Neural crest cell (in vitro differentiated cells): ENCODE measurements at regions not wholly inside any gene's neighbourhood (a gene's known extent, or its start where the extent isn't known, plus 50 kb on each side); places are given as distances from the start of the nearest gene placed in this dataset.

Experiments used
- DNase-seq: peaks from one replicate; pipeline ENCODE4 v3.0.0; 2021; ENCODE audit warnings: low read depth, mixed read lengths, low spot score
- H3K27ac Mint-ChIP-seq: one replicate; pipeline ENCODE4 v1.8.0; 2021; ENCODE audit warnings: mild to moderate bottlenecking, mixed read lengths; ENCODE audit not compliant: unreplicated experiment
- H3K27me3 Mint-ChIP-seq: 2 replicates; pipeline ENCODE4 v1.8.0; 2021; ENCODE audit warnings: low read depth, mild to moderate bottlenecking, mixed read lengths
- H3K36me3 Mint-ChIP-seq: 2 replicates; pipeline ENCODE4 v1.8.0; 2021; ENCODE audit warnings: low read depth, mild to moderate bottlenecking, mixed read lengths
- H3K4me1 Mint-ChIP-seq: 2 replicates; pipeline ENCODE4 v1.8.0; 2021; ENCODE audit warnings: mixed read lengths
- H3K4me3 Mint-ChIP-seq: one replicate; pipeline ENCODE4 v1.8.0; 2021; ENCODE audit warnings: mild to moderate bottlenecking, mixed read lengths
- H3K9me3 Mint-ChIP-seq: 2 replicates; pipeline ENCODE4 v1.8.0; 2021; ENCODE audit warnings: mixed read lengths
- CTCF ChIP-seq: fragments of 200-600 bp; sonication (generic); conservative IDR thresholded peaks from 2 replicates; pipeline ENCODE4 v1.5.0; 2021; ENCODE audit warnings: antibody characterized with exemption, mild to moderate bottlenecking

DNA sequence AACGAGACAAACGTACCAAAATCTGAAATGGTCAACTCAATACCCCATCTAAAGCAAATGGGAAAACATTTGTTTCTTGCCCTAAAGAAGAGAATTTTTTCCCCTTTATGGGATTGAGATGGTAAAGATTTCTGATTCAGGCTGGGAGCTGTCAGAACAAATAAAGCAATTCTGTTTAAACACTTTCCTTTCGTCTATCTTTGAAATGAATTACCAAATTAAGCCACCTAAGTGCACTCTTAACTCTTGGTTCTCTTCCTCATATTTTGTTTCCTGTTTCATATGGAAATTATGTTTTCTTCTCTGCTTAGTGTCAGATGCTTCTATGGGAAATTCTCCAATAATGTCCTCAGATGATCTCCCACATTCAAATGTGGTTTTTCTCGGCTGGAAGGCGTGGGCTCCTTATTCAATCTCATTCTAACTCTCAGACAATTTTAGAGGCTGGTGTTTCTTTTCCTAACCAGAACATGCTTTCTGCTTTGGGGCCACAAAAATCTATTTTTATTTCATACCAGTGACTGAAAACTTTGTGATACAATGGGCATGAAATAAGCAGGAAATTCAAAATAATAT lies 50.3 kb upstream of the HPF1 start:
- no peak overlapping the region for H3K4me3 Mint-ChIP-seq
- peaks cover 32% of the 10 kb centered on the region for H3K27me3 Mint-ChIP-seq
- no peak overlapping the region for H3K27ac Mint-ChIP-seq
- TF ChIP-seq CTCF = no peak
- H3K4me1 Mint-ChIP-seq = peaks cover 10% of the 10 kb centered on the region
- H3K36me3 Mint-ChIP-seq = no peaks in the 10 kb centered on the region
- no peak for DNase-seq
- H3K9me3 Mint-ChIP-seq = no peaks in the 10 kb centered on the region
